GM23338 (cell line): ENCODE measurements at regions not wholly inside any gene's neighbourhood (a gene's known extent, or its start where the extent isn't known, plus 50 kb on each side); places are given as distances from the start of the nearest gene placed in this dataset.

Source experiments
- EZH2 ChIP-seq: fragments of 200-600 bp; sonication (generic); IDR thresholded peaks from one replicate; pipeline ENCODE4 v1.8.0; 2017; ENCODE audit warnings: antibody characterized with exemption, mild to moderate bottlenecking, low read depth; ENCODE audit not compliant: unreplicated experiment
- POLR2AphosphoS5 ChIP-seq: IDR thresholded peaks from 2 replicates; pipeline ENCODE4 v1.6.1; 2016; ENCODE audit warnings: antibody characterized with exemption, low read depth
- TF ChIP-seq, protein P1 (sequence below): IDR thresholded peaks from one replicate; pipeline ENCODE4 v1.6.1; 2018; ENCODE audit warnings: antibody characterized with exemption; ENCODE audit not compliant: unreplicated experiment
- TF ChIP-seq, protein P2 (sequence below), 2 experiments: fragments of 200-600 bp in 1 of 2; sonication (generic) in 1 of 2; conservative IDR thresholded peaks; 2 replicates each; pipeline versions ENCODE4 v1.5.1 to v1.6.1; 2016 to 2017; ENCODE audit warnings: antibody characterized with exemption in 2 of 2, low read depth in 2 of 2, mild to moderate bottlenecking in 2 of 2, moderate library complexity in 1 of 2

DNA sequence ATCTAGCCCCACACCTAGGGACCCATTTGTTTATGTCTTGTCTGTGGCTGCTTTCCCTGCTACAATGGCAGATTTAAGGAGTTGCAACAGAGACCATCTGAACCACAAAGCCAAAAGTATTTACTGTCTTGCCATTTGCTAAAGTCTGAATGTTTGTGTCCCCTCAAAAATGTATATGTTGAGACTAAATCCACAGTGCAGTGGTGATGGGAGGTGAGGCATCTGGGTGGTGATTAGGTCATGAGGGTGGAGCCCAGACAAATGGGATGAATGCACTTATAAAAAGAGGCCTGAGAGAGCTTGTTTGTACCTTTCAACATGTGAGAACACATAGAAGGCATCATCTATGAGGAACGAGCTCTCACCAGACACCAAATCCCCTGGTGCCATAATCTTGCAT is 137.3 kb downstream of the TMEM144 start:
- TF ChIP-seq, protein P1, sequence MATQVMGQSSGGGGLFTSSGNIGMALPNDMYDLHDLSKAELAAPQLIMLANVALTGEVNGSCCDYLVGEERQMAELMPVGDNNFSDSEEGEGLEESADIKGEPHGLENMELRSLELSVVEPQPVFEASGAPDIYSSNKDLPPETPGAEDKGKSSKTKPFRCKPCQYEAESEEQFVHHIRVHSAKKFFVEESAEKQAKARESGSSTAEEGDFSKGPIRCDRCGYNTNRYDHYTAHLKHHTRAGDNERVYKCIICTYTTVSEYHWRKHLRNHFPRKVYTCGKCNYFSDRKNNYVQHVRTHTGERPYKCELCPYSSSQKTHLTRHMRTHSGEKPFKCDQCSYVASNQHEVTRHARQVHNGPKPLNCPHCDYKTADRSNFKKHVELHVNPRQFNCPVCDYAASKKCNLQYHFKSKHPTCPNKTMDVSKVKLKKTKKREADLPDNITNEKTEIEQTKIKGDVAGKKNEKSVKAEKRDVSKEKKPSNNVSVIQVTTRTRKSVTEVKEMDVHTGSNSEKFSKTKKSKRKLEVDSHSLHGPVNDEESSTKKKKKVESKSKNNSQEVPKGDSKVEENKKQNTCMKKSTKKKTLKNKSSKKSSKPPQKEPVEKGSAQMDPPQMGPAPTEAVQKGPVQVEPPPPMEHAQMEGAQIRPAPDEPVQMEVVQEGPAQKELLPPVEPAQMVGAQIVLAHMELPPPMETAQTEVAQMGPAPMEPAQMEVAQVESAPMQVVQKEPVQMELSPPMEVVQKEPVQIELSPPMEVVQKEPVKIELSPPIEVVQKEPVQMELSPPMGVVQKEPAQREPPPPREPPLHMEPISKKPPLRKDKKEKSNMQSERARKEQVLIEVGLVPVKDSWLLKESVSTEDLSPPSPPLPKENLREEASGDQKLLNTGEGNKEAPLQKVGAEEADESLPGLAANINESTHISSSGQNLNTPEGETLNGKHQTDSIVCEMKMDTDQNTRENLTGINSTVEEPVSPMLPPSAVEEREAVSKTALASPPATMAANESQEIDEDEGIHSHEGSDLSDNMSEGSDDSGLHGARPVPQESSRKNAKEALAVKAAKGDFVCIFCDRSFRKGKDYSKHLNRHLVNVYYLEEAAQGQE: no peak
- TF ChIP-seq, protein P2, sequence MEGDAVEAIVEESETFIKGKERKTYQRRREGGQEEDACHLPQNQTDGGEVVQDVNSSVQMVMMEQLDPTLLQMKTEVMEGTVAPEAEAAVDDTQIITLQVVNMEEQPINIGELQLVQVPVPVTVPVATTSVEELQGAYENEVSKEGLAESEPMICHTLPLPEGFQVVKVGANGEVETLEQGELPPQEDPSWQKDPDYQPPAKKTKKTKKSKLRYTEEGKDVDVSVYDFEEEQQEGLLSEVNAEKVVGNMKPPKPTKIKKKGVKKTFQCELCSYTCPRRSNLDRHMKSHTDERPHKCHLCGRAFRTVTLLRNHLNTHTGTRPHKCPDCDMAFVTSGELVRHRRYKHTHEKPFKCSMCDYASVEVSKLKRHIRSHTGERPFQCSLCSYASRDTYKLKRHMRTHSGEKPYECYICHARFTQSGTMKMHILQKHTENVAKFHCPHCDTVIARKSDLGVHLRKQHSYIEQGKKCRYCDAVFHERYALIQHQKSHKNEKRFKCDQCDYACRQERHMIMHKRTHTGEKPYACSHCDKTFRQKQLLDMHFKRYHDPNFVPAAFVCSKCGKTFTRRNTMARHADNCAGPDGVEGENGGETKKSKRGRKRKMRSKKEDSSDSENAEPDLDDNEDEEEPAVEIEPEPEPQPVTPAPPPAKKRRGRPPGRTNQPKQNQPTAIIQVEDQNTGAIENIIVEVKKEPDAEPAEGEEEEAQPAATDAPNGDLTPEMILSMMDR (conservative IDR thresholded peaks at IDR 0.05; ENCODE audit: low read depth in 2 of 2): no peak
- TF ChIP-seq POLR2AphosphoS5 (no peak), EZH2 (no peak)
